Stimulated activated CD4-positive, alpha-beta T cell treated with anti-CD3 and anti-CD28 coated beads, Interleukin-4, amount 100 ng/mL, for 4 hours (primary cell): ENCODE measurements at regions not wholly inside any gene's neighbourhood (a gene's known extent, or its start where the extent isn't known, plus 50 kb on each side); places are given as distances from the start of the nearest gene placed in this dataset.

Experiments
- DNase-seq, 2 experiments: peaks; one replicate each; pipeline ENCODE4 v3.0.0-alpha.2; 2020

DNA sequence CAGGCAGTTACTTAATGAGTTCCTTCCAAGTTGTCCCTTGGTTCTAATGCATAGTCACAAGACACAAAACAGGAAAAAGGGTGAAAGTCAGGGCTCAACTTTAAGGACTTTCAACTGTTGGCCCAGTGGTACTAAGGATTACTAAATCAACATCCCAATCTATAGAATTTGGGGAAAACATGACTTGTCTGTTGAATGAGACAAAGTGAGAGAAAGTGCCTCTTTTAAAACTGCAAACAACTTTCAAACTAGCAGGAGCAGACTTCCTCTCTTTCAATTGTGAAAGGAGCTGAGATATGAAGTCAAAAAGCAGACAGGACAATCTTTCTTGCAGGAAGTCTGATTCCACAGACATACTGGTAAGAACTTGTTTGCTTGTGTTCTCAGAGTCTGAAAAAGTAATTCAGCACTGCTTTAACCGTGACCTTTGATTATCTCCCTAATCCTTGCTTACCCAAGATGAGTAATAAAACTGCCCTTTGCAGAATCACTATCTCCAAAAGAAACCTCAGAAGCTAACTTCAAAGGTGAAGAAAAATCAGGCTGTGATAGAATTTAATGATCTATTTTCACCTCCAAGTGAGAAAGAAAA, 960.7 kb upstream of the RAG2 start:
- DNase-seq = no peak

DNA sequence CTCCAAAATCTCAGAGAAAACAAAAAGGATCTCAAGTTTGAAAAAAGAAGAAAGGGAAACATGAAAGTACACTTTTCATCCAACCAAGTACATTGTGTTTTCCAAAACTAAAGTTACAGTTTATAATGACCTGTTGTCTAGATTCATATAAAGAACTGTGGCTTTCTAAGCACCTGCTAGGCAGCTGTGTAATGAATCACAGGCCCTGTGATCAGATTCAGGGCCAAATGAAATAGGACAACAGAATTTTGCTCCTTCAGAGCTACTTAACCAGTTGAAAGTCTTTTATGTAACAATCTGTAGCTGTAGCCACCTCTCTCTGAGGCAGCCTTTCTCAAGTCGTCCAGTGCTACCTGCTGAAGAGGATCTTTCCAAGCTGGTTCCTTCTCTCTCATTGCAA, 960.0 kb upstream of the RAG2 start:
- DNase-seq = no peak

DNA sequence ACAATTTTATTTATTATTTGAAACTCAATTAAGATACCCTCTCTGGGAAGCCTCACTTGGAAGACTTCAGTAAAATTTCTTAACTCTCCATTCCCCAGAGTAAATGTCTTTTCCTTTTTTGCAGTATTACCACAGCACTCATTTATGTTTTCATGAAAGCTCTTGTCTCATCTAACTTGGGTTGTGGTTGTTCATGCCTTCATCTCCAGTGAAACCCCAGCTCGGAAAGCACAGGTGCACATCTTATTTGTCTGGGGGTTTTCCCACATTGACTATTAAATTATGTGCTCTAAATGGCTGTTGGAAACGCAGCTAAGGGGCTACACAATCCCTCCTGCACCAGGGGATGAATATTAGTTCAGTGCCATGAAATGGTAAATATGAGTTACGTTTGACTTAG, 954.2 kb upstream of the RAG2 start:
- no peak for DNase-seq

DNA sequence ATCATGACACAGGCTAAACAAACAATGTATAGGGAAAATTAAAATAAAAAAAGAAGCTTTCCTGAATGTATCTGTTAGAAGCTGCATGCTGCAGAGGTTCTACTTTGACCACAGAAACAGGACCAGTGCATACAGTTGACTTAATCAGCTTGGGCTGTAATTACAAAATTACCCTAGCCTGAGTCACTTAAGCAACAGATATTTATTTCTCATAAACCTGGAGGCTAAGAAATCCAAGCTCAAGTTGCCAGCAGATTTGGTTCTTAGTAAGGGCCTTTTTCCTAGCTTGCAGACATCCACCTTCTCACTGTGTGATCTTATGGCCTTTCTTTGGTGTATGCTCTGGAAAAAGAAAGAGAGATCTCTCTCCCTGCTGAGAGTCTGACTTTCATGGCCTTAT, 946.5 kb upstream of the RAG2 start:
- DNase-seq = no peak

DNA sequence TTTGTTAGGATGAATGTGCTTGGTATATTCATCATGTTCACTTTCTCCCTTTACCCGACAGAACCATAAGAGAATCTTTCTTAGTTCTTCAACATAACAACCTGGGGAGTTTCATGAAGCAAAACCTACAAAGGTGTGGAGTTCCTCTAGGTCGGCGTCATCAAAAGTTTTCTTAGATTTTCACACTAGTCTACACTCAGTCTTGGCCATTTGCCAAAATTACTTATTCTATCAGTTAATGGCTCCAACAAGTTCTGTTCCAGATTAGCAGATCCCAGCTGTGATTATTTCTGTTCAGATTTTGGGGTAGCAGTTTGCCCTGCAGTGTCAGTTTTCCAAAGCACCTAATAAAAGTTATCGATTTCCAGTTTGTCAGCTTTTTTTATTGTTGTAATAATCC, 935.8 kb upstream of the RAG2 start:
- DNase-seq = no peak

DNA sequence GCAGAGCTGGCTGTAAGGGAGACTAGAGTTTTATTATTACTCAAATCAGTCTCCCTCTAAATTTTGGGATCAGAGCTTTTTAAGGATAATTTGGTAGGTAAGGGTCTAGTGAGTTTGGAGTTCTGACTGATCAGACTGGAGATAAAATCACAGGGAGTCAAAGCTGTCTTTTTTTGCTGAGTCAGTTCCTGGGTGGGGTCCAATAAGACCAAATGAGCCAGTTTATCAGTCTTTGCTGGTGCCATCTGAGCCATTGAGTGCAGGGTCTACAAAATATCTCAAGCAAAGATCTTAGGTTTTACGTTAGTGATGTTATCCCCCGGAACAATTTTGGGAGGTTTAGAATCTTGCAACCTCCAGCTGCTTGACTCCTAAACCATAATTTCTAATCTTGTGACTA, 935.1 kb upstream of the RAG2 start:
- no peak for DNase-seq

DNA sequence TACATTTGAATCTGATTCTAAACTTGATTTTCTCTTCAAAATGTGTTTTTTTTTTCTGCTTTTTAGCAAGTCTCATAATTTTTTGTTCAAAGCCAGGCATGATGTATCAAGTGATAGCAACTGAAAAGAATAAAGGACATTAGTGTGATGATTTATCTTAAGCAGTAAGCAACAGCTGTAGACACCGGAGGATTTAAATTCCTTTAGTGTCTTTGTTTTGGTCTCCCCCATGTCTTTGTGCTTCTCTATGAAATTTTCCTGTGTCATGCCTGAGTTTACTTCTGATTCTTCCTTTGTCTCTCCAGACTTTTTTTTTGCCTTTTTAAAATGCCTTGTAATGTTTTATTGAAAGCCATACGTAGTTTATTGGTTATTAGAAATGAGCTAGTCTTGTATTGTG, 934.2 kb upstream of the RAG2 start:
- DNase-seq = no peak

DNA sequence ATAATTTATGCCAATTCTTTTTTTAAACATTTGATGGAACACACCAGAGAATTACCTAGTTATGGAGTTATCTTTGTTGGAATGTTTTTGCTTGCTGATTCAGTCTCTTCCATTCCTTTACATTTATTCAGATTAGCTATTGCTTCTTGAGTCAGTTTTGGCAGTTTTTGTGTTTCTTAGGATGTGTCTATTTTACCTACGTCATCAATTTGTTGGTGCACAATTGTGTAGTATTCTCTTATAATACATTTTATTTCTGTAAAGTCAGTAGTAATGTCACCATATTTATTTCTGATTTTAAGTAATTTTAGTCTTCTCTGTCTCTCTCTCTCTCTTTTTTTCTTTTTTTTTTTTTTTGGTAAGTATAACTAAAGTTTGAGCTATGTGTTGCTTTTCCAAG, 929.5 kb upstream of the RAG2 start:
- DNase-seq = no peak

DNA sequence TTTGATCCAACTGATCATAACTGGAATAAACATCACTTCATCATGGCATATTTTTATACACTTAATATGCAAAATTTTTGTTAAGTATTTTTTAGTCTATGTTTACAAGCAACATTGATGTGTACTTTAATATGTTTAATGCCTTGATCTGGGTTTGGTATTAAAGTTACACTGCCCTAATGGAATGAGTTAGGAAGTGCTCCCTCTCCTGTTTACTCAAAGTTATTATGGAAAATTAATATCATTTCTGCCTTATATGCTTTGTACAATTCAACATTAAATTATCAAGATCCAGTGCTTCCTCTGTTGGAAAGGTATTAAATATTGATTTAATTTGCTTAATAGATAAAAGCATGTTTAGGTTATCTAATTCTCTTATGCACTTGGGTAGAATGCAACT, 927.3 kb upstream of the RAG2 start:
- DNase-seq = no peak

DNA sequence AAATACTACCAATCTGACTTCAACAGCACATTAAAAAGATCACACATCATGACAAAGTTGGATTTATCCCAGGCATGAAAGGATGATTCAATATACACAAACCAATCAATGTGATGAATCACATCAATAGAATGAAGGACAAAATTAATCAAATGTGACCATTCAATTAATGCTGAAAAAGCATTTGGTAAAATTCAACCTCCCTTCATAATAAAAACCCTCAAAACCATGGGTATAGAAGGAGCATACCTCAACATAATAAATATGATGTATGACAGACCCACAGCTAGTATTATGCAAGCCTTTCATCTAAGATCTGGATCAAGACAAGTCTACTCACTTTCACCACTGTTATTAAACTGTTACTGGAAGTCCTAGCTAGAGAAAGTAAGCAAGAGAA, 921.7 kb upstream of the RAG2 start:
- DNase-seq = no peak

DNA sequence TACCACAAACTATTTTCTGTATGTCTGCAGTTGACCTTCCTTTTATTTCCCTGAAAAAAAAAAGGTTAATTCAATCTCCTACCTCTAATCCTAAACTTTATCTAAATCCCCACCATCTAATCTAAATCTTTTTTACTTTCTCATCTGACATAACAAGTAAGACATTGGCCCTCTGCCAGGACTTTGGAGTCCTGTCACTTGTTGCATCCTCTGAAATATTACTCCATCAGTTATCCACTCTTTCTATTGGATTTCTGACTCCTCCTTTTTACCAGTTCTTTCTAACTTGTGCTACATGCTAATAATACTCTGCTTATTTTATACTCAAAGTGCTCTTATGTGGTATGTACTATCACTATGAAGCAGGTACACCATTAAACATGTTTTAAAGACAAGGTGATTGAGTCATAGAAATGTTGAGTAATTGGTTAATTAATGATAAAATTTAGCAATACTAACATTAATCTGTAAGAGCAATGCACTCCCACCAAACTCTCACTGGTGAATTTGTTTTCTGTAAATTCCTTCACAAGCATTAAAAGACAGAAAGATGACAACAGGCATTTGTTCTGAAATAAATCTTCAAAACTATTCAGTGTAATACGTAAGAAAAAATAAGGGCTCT, 914.2 kb upstream of the RAG2 start:
- no peak for DNase-seq

DNA sequence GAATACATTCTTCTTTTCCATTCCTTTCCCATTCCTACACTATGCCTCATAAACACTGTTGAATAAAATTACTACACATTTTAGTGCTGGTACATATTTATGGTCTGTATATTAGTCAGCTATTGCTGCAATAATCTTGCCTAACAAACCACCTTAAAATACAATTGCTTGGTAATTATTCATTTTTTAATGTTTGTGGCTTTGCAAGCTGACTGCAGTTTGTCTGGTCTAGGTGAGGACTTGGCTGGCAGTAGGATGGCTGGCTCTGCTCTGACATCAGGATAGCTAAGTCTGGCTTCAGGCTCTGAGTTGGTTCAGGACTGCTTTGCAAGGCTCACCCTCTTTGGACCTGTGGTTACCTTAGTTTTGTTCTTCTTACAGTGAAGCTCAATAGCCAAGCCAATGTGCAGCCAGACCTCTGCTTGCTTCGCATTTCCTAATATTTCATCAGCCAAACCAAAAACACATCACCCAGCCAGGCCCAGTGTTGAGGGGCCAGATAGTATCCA, 913.4 kb upstream of the RAG2 start:
- no peak for DNase-seq

DNA sequence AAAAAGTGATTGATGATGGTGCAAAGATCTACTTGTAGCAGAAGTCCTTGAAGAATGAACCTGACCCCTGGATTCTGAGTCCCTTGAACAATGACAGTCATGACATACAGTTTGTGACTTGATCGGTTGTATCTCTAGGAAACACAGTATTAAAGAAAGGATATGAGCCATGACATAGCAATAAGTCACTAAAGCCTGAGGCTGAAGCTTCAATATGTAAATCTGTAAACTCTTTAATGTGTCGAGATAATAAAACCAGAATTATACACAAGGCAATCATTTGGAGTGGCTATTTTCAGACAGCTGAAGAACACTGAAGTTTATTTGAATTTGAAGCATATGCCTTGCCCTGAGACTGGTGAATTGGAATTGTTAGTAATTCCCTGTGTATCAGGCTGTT, 911.5 kb upstream of the RAG2 start:
- no peak for DNase-seq

DNA sequence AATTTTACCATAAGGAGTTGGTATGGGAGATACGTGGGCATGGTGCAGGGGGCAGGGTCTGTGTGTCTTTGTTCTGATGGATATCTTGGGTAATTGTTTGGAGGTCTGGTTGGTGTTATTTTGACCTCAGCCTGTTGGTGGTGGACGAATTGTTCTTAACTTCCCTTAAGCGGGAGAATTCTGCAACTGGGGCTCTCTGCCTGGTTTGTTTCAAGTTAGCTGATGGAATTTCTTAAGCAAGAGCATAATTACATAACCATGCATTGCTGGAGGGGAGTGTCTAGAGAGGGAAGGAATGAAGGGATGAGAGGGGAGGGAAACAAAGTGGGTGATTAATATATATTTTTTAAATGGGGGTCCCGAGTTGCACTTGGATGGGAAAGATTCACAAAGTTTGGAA, 908.5 kb upstream of the RAG2 start:
- DNase-seq = no peak

DNA sequence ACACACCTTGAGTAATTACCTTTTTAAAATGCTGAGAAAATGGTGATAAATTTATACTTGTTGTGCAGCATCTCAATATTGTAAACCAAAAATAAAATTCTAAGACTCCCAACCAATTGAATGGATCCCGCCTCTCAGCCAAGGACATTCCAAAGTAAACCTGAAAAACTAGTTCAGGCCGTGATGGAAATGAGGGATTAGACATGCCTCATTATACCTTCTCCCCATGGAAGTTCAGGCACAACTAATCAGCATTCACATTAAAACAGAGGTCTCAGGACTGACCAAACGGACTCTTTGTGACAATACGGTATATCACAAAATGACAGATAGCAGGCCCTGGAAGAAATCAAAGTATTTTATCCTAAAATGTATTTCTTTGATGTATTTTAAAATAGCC, 907.4 kb upstream of the RAG2 start:
- no peak for DNase-seq

DNA sequence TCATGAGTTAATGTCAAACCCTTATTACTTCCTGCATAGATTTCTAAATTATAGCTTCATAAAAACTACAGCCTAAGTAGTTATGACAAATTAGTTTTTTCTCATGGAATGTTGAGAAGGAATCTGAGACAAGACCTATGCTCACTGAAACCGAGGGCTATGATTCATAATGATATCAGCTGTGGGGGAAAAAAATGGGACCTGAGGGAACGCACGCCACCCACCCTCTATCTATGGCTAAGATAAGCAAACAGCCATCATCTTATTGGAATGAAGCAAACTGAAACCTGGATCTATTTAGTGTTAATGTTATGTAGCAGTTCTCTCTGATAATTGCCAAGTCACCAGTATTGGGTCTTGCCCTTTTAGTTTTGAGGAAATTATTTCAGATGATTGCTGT, 906.9 kb upstream of the RAG2 start:
- no peak for DNase-seq

DNA sequence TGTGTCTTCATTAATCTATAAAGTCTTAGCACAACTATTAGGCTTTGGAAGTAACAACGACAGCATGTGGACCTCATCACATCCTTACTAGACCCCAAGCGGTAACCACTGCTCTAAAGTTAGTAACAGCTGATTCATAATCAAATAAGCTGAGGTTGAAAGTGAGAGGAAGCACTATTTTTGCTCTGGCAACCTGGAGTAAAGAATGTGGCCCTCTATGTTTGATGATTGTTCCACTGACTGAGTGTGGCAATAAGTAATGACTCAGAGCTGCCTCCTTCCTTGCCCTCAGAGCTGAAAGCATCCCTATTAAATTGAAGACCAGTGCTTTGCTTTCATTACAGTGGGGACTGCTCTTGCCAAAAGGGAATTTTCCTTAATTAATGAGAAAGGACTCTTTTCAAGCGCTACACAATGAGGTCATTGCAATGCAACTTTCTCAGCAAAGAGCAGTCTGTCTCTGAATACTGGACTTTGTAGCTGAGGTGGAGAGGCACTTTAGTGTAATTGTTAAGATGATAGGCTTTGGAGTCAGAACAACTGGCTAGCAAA, 906.1 kb upstream of the RAG2 start:
- DNase-seq = no peak

DNA sequence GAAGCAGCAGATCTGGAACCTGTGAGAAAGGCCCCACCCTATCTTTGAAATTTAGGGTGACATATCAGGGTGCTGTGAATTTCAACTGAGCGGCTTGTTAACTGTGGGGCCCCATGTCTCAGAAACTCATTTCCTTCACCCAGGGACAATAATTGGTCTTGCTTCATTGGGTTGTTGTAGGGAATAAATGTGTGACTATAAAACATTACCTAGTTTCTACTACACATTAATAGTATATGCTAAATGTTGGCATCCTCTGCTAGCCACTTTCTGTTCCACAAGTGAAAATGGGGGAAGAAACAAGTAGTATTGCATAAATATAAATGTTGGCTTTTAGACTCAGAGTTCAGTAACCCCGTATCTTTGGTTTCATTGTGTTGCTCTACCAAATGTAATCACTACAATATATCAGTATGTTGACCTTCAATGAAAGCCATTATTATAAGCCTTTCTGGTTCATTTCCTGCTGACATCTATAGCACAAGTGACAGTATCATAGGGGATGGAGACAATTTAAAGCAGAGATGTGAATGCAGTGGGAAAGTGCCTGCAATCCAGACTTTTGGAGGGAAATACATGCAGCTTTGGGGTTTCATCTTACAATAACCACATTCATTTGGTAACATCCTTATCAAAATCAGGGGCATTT, 905.5 kb upstream of the RAG2 start:
- DNase-seq = no peak

DNA sequence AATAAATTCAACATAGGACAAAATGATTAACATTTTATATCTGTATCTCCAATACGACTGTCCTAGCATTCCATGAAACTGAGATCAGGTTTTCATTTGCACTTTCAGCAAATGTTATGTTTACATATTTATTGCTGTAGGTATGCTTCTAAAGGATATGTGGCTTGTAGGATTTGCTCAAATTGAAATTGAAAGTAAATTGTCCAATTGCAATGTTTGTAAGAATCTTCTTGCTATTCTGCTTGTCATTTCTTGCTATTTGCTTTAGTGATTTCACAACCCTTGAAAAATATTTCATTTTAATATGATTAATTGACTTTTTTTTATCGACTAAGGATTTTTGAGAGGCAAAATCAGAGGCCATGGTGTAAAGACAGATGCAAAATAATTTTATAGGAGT, 904.2 kb upstream of the RAG2 start:
- no peak for DNase-seq

DNA sequence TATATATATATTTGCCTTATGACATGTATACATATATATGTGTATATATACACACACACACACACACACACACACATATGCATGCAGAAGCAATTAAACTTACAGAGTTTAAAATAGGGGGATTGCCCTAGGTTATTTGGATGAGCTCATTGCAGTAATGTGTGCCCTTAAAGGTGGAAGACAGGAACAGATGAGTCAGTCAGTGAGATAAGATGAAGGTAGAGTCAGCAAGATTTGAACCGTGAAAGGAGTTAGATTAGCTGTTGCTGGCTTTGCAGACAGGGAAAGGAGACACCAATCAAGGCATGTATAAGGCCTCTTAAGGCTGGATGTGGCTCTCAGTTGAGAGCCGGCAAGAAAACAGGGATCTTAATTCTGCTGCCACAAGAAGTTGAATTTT, 902.4 kb upstream of the RAG2 start:
- no peak for DNase-seq

DNA sequence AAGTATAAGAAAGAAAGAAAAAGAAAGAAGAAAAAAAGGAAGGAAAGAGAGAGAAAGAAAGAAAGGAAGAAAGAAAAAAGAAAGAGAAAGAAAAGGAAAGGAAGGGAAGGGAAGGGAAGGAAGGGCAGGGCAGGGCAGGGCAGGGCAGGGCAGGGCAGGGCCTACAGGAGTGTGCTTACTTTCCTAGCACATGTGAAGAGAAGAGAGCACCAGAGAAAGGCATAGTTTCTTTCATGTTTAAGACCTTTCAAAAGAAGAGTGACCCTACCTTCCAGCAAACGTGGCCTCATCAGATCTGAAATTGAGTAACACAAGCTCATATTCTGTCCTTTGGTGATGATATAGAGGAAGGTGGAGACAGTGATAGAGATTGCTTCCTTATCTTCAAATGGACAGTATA, 899.3 kb upstream of the RAG2 start:
- no peak for DNase-seq

DNA sequence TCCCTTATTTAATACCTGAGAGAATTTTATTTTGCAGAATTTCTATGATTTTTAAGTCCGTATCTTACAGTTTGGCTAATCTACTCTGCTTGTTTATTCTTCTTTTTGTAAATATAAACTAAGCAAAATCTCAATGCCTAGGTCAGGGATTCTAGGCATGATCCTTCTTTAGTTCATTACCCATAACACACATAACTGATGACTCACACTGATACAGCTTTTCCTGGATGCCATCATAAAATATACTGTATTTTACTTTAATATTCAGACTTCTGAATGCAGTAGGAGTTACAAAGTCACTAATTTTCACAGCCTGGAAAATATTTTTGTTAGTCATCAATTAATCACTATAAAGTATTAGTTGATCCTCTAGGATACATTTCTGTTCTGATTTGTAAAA, 898.2 kb upstream of the RAG2 start:
- DNase-seq = no peak

DNA sequence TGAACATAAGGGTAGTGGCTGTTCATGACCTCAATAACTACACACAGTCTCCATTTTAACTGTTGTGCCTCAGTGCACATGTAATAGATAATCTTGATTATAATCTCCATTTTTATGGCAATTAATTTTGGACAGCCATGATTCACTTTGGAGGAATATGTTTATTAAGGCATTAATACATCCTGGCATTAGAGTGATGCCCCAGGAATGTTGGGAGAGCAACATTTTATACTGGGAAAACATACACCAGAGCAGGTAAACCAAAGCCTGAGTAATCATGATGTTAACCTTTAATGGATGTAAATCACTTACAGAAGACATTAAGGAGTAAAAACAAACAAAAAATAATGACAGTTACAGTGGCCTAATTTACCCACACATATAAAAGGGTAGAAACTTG, 886.3 kb upstream of the RAG2 start:
- DNase-seq = no peak

DNA sequence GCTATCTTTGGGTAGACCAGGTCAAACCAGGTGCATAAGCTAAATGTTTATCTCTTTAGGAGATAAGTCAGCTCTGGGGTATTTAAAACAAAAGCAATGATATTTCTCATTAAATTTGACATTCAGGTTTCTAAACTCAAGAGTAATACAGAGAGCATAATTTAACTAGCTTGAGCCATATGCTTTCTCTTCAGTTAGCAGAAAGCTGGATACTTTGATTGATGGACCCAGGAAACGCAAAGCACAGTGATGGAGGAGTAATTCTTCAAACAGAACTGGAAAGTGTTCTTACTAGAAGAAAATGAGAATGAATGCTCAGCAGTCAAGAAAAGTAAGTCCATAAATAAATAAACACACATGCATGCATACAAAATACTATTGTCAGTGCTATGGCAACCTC, 885.7 kb upstream of the RAG2 start:
- DNase-seq = no peak

DNA sequence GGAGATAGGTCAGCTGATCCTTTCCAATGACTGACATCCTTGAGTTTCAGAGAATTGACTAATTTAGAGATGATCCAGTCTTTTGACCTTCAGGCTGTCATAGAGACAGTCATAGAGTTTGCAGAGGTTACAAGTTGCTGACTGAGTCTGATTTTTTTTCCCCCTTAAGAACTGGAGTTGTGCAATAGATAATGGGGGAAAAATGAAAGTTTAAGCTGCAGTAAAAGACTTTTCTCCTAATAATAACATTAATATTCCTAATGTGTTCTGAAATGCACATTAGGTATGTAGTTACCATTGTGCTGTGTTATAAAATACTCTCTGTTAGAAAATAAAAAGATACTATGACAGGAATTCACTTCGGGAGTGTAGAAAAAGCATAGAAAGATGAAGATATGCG, 876.9 kb upstream of the RAG2 start:
- DNase-seq = no peak
